ENCODE measurements at regions not wholly inside any gene's neighbourhood (a gene's known extent, or its start where the extent isn't known, plus 50 kb on each side); places are given as distances from the start of the nearest gene placed in this dataset.

DNA sequence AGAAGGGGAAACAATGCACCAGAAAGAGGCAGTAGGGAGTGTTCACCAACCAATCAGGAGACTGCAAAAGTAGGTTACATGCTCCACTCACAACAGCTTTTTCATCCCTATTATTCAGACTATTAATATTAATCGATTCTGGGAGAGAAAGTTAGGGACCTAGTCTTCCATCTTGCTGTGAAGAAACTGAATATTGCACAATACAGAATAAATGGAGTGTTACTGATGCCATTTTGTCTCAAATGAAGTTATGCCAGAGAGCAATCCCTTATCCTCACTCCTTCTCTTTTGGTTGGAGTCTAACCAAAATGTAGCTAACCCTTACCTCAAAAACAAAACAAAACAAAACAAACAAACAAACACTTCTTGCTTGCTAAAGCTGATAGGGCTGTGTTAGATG is 1120.9 kb upstream of the GYPC start:
- no peak for FAIRE-seq

DNA sequence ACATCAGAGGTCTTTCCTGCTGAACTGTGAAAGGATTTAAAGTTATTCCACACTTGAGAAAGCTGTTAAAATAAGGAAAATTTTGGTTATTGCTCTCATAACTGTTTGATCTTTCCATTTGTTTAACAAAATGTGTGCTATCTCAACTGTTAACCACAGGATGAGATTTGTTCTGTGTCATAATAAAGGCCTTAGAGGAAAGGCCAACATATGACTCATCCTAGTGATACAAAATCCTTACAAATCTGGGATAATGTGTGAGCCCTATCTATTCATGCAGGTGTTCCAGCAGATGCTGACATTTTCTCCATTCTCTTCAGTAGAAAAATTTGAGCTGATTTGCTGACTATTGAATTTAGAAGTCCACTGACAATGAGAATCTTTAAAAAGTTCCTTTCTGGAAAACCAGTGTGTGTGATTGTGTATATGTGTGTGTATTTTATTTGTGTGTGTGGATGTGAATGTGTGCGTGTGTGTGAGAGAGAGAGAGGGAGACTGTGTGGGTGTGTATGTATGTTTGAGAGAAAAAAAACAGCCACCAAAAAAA is 1111.9 kb upstream of the GYPC start:
- FAIRE-seq, result no peak

DNA sequence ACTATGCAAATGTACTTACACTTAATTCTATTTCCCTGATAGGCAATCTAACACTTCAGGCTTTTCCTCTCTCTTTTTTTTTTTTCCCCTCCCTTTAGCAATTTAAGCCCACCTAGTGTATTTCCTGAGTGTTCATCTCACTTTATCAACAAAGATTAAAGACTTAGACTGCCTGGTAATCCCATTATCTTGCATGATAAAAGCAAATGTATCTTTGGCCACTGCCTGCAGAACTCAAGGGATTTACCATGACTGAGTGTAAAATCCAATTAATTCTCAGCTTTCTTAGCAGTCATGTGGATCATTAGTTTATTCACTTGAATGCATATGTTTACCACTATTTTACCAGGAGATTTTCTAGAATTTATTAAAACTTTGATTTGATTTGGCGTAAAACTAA is 1102.2 kb upstream of the GYPC start:
- no peak for FAIRE-seq

DNA sequence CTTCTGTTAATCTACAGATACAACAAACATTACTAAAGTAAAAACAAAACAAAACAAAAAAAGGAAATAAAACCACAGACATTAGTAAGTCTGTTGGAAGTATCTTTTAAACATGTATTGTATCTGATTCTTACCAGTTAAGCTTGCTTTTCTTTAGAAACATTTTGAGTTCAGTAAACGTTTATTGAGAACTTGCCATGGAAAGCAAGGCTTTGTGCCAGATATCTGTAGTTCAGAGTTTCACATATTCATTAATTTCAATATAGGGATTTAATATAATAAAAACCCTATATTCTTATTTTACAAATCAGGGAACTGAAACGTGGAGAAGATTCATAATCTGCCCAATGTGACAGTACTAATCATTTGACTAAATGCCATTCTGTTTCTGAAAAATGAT is 1101.0 kb upstream of the GYPC start:
- no peak for FAIRE-seq

DNA sequence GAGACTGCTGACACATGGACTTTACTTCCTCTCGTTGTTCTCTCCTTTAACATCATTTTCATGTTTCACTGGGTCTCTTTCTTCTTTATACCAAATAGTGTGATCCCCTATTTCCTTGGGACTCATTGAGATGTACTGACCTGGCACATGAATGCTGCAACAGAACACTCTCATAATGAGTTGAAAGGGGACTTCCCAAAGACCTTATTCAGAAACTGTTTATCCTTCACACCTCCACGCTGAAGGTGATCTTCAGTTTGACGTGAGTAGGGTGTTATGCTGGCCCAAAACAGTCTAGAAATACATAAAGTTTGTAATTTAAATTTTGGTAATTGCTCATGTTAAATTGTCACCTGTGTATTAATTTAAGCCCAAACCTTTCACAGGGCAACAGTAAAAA is 1096.8 kb upstream of the GYPC start:
- no peak for FAIRE-seq

DNA sequence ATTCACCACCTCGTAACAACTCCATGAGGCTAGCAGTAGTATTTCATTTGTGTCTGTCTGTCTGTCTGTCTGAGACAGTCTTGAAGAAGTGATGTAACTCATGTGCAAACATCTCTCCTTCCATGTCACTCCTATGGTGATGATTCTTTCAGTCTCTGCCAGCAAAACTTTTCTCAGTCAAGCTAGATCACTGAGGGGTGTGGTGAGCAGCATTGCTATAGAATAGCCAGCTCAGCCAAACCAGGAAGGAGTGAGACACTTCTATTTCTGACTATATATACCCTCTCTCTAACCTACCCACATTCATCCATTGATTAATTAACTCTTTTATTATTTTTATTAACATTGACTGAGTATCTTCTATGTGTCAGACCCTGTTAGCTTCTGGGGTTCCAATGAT is 1095.1 kb upstream of the GYPC start:
- no peak for FAIRE-seq

DNA sequence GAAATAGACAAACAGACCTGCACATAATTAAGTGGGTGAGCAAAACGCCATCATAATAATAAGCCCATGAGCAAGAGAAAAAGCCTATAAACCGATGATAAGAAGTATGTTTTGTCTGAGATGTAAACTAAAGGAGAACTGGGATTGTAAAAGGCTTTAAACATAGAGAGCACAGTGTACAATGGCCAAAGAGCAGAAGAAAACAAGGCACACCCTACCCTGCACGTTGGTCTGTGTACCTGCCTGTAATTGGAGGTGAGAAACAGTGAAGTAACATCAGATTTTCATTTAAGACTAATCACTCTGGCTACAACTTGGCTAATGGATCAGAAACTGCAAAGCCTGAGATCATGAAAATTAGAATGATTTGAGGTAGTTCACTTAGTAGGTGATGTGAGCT is 1094.7 kb upstream of the GYPC start:
- no peak for FAIRE-seq

DNA sequence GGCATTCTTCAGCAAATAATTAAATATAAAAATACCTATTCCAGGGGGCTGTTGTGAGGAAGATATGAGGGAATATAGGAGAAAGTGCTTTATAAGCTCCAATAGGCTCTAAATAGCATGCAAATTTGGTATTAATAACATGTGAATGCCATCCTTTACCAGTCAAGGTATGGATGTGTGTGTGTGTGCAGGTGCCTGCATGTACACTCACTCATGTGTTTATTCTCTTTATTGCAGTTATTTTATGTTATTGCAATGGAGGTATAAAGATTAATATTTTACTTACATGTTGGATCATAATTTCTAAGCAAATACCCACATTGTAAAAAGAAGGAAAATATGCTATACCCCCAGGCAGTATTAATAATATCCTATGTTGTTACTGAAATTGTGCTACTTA is 1093.0 kb upstream of the GYPC start:
- FAIRE-seq, result no peak

DNA sequence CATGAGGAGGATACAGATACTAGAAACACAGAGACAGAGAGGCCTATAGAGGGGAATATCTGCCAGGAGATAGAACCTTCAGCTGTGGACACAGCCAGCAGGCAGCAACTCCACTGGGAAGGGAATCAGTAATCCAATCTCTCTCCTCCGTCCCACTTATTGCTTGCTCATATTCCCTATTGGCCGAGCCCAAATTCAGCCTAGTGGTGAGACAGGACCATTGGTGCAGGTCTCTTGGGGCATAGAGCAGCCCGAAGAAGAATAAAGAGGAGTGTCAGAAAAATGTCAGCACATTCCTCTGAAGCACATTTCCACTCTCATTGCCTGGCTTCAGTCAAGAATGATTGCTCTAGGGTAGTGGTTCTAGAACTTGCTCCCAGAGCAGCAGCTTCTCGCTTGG is 1091.5 kb upstream of the GYPC start:
- no peak for FAIRE-seq

DNA sequence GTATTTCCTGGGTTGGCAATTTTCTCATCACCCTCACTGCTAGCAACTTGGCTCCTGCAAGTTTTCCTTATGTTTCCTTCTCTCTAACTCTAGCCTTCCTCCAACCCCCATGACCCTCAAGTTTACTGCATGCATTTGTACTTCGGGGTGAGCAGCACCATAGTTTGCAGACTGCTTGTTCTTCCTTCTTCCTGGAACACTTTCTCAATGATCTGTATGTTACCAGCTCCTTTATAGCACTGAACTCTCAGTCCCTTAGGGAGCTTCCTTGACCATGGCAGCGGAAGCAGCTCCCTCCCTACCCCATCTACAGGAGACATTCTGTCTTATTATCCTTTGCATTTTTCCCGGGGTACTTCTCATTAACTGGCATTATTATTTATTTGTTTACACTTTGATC is 1089.5 kb upstream of the GYPC start:
- FAIRE-seq, result no peak

DNA sequence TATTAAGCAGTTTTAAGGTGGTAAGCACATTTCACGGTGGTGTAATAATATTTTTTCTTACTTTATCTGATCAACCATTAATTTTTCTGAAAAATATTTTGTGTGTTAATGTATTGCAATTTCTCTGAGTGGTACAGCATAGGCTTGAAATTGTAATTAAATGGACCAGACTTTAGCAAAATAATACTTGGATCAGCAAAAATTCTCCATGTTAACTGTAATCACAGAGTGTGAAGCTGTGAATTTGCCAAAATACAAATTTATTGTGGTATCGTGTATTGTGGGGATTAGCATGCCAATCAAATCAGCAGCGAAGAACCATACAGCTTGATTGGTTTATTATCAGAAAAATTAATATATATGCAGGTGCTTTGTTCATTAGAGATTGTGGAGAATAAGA is 1088.9 kb upstream of the GYPC start:
- FAIRE-seq, result no peak

DNA sequence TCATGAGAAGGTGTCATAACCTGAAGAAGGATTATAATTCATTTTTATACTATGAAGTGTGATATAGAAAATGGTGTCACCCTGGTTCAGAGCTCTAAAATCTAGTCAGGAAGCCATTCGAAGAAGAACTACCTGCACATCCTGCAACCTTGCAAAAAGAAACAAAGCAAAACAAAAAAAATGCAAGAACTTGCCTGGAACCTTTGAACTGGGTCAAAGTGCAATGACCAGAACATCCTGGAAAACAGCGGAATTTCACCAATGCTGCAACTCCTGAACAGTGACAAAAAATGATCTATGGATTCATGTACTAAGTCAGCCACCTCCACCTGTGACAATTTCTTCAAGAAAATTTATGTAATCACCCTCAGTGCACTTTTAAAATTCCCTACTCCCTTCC is 1083.3 kb upstream of the GYPC start:
- no peak for FAIRE-seq

DNA sequence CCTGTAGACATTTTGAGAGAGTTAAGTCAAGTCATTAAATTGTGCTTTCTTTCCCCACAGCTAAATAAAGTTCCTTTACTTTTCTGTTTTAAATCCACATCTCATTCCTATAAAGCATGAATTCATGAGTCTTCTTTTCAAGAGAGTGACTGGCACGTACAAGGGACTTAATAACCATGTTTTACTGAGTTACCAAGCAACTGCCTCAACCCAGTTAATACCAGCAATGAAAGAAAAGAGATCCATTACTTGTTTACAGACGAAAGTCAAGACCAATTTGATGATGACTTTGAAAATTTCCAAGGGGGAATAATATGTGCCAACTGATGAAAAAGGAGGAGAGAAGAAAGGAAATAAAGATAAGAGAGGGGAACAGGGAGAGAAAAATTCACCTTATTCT is 1082.5 kb upstream of the GYPC start:
- no peak for FAIRE-seq

DNA sequence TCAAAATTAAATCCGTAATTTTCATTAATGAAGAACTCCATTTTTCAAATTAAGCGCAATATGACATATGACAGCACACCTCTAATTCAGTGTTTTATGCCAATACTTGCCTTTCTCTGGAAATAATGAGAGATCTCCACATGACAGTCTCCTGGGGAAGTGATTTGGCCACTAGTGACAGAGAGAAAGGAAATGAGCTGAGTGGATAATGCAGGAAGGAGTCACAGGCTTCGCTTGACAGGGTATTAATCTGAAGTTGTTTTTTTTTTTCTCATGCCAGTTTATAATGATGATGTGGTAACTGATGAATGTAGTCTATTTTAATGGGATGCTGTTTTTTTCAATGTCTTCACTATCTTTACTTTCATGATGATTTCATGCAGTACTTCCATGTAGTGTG is 1079.4 kb upstream of the GYPC start:
- FAIRE-seq, result no peak

DNA sequence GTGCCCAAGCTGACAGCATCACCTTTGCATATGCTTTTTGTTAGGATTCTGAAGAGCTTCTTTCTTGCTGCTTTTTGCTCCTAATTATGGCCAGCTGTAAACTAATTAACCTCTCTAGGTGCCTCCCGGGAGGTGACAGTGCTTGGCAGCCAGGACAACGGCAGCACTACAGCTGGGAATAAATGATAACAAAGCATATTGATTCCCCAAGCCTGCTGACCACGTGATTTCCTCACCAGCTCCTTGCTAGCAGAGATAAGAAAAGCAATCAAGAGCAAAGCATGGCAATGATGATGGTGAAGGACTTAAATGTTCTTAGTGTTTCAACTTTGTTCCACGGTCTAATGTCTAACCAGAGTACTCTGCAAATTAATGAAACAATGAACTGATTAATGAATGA is 1074.4 kb upstream of the GYPC start:
- no peak for FAIRE-seq

DNA sequence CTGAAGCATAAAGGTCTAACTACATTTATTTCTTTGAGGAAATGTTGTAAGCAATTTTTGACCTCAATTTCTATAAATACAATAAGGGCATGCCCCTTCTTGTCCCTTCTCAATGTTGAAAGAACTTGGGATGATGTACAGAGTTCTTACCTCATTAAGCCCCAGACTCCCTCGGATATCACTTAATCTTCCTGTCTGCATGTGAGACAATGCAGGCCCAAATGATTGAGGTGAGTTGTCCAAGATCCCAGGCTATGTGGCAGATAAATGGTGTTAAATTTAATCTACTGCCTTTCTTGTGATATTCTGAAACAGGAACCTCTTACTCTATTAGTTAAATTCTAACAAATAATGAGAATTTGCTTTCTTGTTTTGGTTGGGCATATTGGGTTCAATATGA is 1073.4 kb upstream of the GYPC start:
- no peak for FAIRE-seq

DNA sequence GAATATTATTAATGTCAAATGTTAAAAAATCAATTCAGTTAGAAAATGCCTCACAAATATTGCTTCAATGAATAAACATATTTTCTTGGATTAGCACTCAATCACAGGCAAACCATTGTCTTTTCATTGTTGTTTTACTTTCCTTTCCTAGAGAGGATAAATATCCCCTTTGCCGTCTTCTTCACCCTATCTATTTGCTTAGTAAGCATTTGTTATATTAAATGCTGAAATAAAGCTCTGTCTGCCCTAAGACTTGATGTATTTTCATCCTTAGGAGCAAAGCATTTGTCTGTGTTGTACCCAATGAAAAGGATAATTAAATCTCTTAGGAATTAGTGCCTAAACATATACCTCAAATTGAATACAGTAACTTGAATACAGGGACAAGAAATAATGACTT is 1071.2 kb upstream of the GYPC start:
- FAIRE-seq, result no peak

DNA sequence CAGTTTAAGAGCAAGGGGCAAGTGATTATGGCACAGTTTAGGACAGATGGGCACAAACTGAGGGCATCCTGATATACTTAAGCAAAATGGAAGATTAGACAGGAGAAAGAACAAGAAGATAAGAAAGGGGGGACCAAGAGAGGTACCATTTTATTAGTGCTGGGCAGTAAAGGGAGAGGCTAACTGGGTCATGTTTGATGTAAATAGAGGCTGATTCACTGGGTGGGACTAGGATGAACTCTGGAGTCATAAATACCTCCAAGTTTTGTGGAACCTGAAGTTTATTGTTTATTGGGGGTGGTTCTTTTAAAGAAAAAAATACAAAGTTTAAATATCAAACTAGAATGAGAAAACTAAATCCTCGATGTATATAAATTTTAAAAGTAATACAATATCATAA is 1067.2 kb upstream of the GYPC start:
- FAIRE-seq, result no peak

DNA sequence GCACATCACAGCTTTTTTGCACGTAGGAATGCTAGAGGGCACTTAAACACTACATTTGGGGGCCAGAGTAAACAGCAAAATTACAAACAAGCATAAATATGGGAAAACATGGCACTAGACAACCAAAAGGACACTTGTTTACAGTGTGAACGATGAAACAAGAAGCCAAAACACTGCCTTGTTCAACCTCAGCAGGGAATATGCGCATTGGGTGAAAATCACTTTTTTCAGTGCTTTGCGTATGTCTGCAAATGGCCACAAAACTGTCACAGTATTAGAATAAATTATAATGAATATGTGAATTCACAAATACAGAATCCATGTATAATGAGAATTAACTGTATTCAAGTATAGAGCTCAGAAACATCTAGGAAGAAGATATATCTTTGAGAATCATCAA is 1064.0 kb upstream of the GYPC start:
- no peak for FAIRE-seq

DNA sequence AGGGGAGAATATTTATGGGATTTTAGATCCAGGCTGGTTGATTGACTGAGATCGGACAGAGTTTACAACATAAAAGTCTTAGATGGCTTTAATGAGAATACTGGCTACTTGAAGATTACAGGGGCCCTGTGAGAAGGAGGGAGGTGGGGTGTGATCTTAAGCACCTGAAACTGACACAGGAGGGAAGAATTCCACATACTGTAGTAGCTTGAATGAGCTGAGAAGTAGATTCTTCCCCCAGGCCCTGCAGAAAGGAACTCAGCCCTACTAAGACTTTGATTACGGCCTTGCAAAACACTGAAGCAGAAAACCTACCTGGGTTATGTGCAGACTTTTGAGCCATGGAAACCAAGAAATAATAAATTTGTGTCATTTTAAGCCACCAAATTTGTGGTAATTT is 1062.9 kb upstream of the GYPC start:
- no peak for FAIRE-seq

DNA sequence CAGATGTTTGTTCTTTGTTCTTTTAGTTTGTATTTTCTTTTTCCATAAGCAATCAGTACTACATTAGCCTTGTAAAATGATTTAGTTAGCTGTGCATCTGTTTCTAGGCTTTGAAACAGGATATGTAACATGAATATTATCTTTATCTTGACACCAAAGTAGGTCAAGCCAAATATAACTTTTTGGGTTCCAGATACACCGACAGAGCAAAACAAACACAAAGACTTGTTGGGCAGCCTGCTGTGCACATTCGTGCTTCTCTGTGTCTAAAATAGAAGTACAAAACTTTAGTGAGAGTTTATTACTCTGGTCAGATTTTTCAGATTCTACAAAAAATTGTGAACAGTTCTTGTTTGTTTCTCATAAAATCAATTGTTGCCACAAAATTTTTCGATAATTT is 1059.3 kb upstream of the GYPC start:
- no peak for FAIRE-seq

DNA sequence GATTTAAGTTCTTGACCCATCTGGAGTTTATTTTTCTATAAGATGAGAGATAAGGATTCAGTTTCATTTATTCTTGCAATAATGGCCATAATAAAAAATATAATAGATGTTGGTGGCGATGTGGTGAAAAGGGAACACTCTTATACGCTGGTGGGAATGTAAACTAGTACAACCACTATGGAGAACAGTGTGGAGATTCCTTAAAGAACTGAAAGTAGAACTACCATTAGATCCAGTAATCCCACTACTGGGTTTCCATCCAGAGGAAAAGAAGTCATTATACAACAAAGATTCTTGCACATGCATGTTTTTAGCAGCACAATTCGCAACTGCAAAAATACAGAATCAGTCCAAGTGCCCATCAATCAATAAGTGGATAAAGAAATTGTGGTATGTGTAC is 1040.5 kb upstream of the GYPC start:
- no peak for FAIRE-seq

DNA sequence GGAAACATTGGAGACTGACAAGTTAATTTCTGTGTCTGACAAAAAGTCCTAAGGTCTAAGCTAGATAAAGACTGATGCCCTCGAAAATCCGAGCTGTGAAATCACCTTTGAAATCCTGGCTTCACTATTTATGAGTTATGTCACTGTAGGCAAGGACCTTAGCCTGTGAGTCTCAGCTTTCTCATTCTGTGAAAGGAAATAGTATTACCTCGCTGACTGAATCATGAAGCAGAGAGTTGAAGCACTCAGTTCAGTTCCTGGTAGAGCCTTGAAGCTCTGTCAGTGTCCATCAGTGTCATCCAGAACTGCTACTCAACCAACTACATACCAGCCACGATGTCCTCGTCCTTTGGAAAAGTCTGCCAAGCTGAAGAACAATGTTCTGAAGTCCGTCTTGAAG is 1025.6 kb upstream of the GYPC start:
- no peak for FAIRE-seq

DNA sequence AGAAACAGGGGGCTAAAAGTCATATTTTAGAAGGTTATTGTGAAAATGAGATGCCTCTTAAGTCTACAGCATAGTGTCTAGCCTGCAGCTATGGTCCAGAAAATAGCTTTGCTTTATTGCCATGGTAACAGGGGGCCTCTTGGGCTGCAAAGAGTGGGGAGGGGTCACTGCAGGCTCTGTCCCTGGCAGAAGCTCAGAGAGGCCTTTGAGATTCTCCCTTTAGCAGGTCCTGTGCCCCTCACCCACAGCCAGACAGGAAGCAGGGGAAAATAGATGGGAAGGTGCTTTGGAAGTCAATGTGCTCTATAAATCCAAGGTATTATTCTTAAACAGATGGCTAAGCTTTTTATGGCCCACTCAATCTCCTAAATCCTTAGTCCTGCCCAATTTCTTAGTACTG is 1021.3 kb upstream of the GYPC start:
- FAIRE-seq, result no peak

DNA sequence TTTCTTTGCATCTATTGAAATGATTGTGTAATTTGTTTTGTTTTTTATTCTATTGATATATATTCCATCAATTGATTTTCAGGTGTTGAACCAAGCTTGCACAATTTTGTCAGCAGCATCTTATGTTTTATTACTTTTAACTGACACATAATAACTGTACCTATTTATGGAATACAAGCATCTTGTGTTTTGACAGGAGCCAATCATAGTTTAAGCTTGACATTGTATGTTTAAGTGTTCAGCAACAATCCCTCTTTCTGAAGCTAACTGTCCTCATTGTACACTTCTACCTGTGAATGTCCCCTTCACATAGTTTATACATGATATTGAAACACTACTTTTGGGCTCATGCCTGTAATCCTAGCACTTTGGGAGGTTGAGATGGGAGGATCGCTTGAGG is 1017.6 kb upstream of the GYPC start:
- FAIRE-seq, result no peak

DNA sequence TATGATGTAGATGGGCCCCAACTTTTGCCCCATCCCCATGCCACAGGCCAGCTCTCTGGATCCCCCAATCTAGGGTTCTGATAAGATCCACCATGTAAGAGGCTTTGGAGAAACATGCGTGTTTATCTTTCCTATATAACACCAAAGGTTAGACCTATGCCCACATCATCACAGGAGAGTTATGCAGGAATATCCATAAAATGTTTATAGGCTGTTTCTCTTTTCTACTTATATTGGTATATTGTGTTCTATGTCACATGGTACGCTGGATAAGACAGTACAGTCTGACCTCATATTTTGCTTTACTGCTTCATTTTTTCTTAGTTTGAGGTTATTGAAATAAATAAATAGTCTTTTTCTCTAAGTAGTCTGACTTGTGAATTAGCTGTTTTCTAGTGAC is 1013.9 kb upstream of the GYPC start:
- no peak for FAIRE-seq

All from islet of Langerhans (tissue), 1 donor.